Naive thymus-derived CD4-positive, alpha-beta T cell (primary cell): ENCODE measurements at regions not wholly inside any gene's neighbourhood (a gene's known extent, or its start where the extent isn't known, plus 50 kb on each side); places are given as distances from the start of the nearest gene placed in this dataset.

Experiments used
- ATAC-seq: fragments of 150-1000 bp; cut with Tn5 transposase; 2 replicates; pipeline ENCODE4 v1.10.0; 2021; ENCODE audit warnings: mild to moderate bottlenecking, moderate library complexity
- CTCF ChIA-PET: fragments of 350-600 bp; sonication (Branson Sonifier 250); formaldehyde crosslinking; loops from one replicate; lab custom pipeline; 2021; ENCODE audit warnings: antibody characterized with exemption; lab: Charles Lee
- POLR2A ChIA-PET: fragments of 350-600 bp; sonication (Branson Sonifier 250); formaldehyde crosslinking; loops from one replicate; lab custom pipeline; 2021; ENCODE audit warnings: antibody characterized with exemption, inconsistent platforms; lab: Charles Lee
- DNase-seq, 9 donors: peaks; one replicate each; pipeline versions ENCODE4 v3.0.0 to v3.0.0-alpha.2; 2020 to 2022; ENCODE audit warnings: mixed read lengths in 1 of 9
- H3K27ac ChIP-seq: one replicate; pipeline ENCODE4 v1.7.0; 2013; ENCODE audit warnings: mild to moderate bottlenecking, low read depth, low read length, moderate library complexity
- H3K27me3 ChIP-seq, 2 donors: one replicate each; pipeline ENCODE4 v1.7.0; 2013; ENCODE audit warnings: low read length in 2 of 2, mild to moderate bottlenecking in 2 of 2, moderate library complexity in 2 of 2; ENCODE audit not compliant: control insufficient read depth in 2 of 2, insufficient read depth in 2 of 2
- H3K36me3 ChIP-seq, 3 experiments: 1 replicate in 2 of 3; 2 replicates in 1 of 3; pipeline ENCODE4 v1.7.0; 2013; ENCODE audit warnings: low read length in 3 of 3, mild to moderate bottlenecking in 3 of 3, moderate library complexity in 1 of 3; ENCODE audit not compliant: insufficient read depth in 3 of 3, control insufficient read depth in 2 of 3
- H3K4me1 ChIP-seq, 2 donors: one replicate each; pipeline ENCODE4 v1.7.0; 2013; ENCODE audit warnings: low read length in 2 of 2, mild to moderate bottlenecking in 2 of 2, moderate library complexity in 1 of 2; ENCODE audit not compliant: control insufficient read depth in 2 of 2, insufficient read depth in 2 of 2
- H3K4me3 ChIP-seq: 2 replicates; pipeline ENCODE4 v1.7.0; 2013; ENCODE audit warnings: mild to moderate bottlenecking, low read length
- H3K9me3 ChIP-seq, 3 experiments: 1 replicate in 2 of 3; 2 replicates in 1 of 3; pipeline ENCODE4 v1.7.0; 2013; ENCODE audit warnings: low read length in 3 of 3; ENCODE audit not compliant: control insufficient read depth in 2 of 3
- H3K27ac Mint-ChIP-seq, 9 donors: one replicate each; pipeline ENCODE4 v1.8.0; 2020 to 2022; ENCODE audit warnings: mixed read lengths in 9 of 9, mild to moderate bottlenecking in 8 of 9, moderate library complexity in 5 of 9, inconsistent platforms in 2 of 9
- H3K27me3 Mint-ChIP-seq, 5 donors: one replicate each; pipeline ENCODE4 v1.8.0; 2021 to 2022; ENCODE audit warnings: mixed read lengths in 5 of 5, mild to moderate bottlenecking in 1 of 5
- H3K36me3 Mint-ChIP-seq, 5 donors: one replicate each; pipeline ENCODE4 v1.8.0; 2020 to 2022; ENCODE audit warnings: mixed read lengths in 5 of 5, mild to moderate bottlenecking in 3 of 5, inconsistent platforms in 1 of 5
- H3K4me1 Mint-ChIP-seq, 7 donors: one replicate each; pipeline ENCODE4 v1.8.0; 2020 to 2022; ENCODE audit warnings: mixed read lengths in 7 of 7, mild to moderate bottlenecking in 3 of 7, inconsistent platforms in 1 of 7
- H3K4me3 Mint-ChIP-seq, 10 donors: one replicate each; pipeline ENCODE4 v1.8.0; 2020 to 2022; ENCODE audit warnings: mild to moderate bottlenecking in 10 of 10, mixed read lengths in 10 of 10, moderate library complexity in 6 of 10, inconsistent platforms in 2 of 10
- H3K9me3 Mint-ChIP-seq, 11 donors: one replicate each; pipeline ENCODE4 v1.8.0; 2020 to 2022; ENCODE audit warnings: mixed read lengths in 11 of 11, mild to moderate bottlenecking in 4 of 11, inconsistent platforms in 1 of 11, moderate library complexity in 1 of 11
- intact Hi-C, 2 donors: fragments of 100-400 bp; cut with micrococcal nuclease; formaldehyde crosslinking; loops; one replicate each; pipeline ENCODE4 v1.15.1; 2023

DNA sequence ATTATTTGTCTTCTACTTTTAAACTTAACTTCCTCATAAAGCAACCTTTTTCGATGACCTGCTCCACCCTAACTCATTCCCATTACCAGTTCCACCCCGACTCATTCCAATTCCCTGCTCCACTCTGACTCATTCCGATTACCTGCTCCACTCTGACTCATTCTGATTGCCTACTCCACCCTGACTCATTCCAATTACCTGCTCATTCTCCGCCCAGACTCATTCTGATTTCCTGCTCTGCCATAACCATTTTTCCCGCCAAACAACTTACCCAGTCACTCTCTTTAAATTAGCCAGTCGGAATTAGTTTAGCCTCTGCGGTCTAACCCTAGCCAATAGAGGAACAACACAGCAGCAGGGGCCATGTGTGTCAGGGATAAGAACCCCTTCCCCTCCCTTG lies 249.1 kb downstream of the DPY19L2 start:
- Mint-ChIP-seq H3K27me3 (peaks cover 0 to 9% (median 4%) of the 10 kb centered on the region in 5 donors), H3K9me3 (peaks cover 2 to 32% (median 6%) of the 10 kb centered on the region in 11 donors), H3K4me1 (no peaks in the 10 kb centered on the region), H3K27ac (no peak overlapping the region), H3K36me3 (peaks cover 0 to 7% (median 0%) of the 10 kb centered on the region in 5 donors), H3K4me3 (no peak overlapping the region)
- ChIA-PET POLR2A (no interaction called here), CTCF (no interaction called here)
- ATAC-seq, result no peak
- intact Hi-C loops, result no loop called here
- H3K27ac ChIP-seq, result no peak overlapping the region
- H3K4me3 ChIP-seq, result no peak overlapping the region
- DNase-seq, result no peak
- no peaks in the 10 kb centered on the region for H3K27me3 ChIP-seq
- H3K9me3 ChIP-seq, result no peaks in the 10 kb centered on the region
- no peaks in the 10 kb centered on the region for H3K36me3 ChIP-seq
- H3K4me1 ChIP-seq, result no peaks in the 10 kb centered on the region

DNA sequence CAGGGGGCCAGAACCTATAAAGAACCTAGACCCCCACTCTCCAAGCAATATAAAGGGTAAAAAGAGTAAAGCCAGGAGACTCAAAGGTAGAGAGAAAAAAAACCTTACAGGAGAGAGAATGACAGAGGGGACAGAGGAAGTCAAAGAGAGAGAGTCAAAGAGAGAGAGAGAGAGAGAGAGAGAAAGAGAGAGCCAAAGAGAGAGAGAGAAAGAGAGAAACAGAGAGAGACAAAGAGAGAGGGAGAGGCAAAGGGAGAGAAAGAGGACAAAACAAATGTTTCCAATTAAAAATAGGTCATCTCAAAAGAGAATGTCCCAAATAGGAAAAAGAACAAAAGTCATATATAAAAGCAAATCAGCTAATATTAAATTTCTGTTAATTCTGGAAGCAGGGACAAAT lies 251.5 kb downstream of the DPY19L2 start:
- Histone ChIP-seq H3K4me1 (no peaks in the 10 kb centered on the region), H3K36me3 (no peaks in the 10 kb centered on the region), H3K27ac (no peak overlapping the region), H3K9me3 (no peaks in the 10 kb centered on the region), H3K27me3 (no peaks in the 10 kb centered on the region), H3K4me3 (no peak overlapping the region)
- CTCF ChIA-PET, result no interaction called here
- ATAC-seq (no peak), DNase-seq (no peak)
- Mint-ChIP-seq H3K9me3 (peaks cover 3 to 33% (median 6%) of the 10 kb centered on the region in 11 donors), H3K4me1 (peaks cover 0 to 5% (median 0%) of the 10 kb centered on the region in 7 donors), H3K27me3 (peaks cover 0 to 11% (median 4%) of the 10 kb centered on the region in 5 donors), H3K27ac (peak overlapping the region in 1 of 9 donors; percentile 46), H3K36me3 (peaks cover 0 to 7% (median 0%) of the 10 kb centered on the region in 5 donors), H3K4me3 (no peak overlapping the region)
- POLR2A ChIA-PET, result no interaction called here
- intact Hi-C loops, result no loop called here

DNA sequence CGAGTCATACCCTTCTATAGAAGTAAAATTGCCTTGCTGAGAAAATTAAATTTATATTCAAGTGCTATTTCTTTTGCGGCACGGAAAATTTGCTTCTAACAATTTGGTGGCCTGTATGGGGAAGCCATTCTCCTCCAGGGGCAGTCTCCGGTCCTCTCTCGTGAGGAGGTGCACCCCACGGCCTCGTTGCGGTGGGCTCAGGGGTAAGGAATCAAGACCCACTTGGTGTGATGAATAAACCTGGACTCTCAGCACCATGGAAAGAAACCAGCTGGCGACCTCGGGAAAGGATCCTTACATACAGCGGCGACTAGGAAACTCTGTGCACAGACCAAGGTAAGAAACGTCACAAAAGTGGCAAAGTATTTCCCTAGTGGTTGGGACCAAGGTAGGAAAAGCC lies 252.9 kb downstream of the DPY19L2 start:
- Mint-ChIP-seq H3K4me1 (peaks cover 0 to 19% (median 0%) of the 10 kb centered on the region in 7 donors), H3K27ac (no peak overlapping the region), H3K36me3 (peaks cover 0 to 7% (median 0%) of the 10 kb centered on the region in 5 donors), H3K27me3 (peaks cover 0 to 11% (median 4%) of the 10 kb centered on the region in 5 donors), H3K4me3 (no peak overlapping the region), H3K9me3 (peaks cover 3 to 28% (median 6%) of the 10 kb centered on the region in 11 donors)
- ATAC-seq (no peak), DNase-seq (no peak)
- Histone ChIP-seq H3K27ac (no peak overlapping the region), H3K4me1 (no peaks in the 10 kb centered on the region), H3K4me3 (no peak overlapping the region), H3K27me3 (no peaks in the 10 kb centered on the region), H3K36me3 (no peaks in the 10 kb centered on the region), H3K9me3 (no peaks in the 10 kb centered on the region)
- CTCF ChIA-PET, result no interaction called here
- intact Hi-C loops, result no loop called here
- POLR2A ChIA-PET, result no interaction called here

DNA sequence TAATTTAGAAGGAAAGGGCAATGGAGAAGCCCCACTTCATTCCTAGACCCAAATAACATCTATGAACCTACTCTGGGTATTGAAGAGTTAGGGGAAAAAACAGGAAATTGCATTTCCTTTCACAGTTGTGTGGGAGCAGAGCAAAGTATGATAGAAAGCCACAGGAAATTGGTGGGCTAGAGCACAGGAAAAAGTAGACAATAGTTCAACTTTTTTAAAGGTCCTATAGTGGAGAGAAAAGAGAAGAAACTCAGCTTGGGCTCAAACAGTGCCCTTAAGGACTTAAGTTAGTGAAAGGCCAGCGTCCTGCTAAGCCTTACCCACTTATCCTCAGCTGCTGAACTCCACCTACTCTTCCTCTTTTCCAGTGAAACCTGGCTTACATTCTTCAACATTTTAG lies 258.1 kb downstream of the DPY19L2 start:
- peak overlapping the region in 4 of 10 donors; percentile 21 to 78 (median 46) for H3K4me3 Mint-ChIP-seq
- no peak for DNase-seq
- ChIA-PET CTCF (no interaction called here), POLR2A (no interaction called here)
- H3K27ac ChIP-seq, result no peak overlapping the region
- ATAC-seq, result no peak
- H3K4me1 ChIP-seq, result no peaks in the 10 kb centered on the region
- no peaks in the 10 kb centered on the region for H3K36me3 ChIP-seq
- H3K27me3 ChIP-seq, result no peaks in the 10 kb centered on the region
- peaks cover 2 to 34% (median 7%) of the 10 kb centered on the region in 11 donors for H3K9me3 Mint-ChIP-seq
- no peaks in the 10 kb centered on the region for H3K9me3 ChIP-seq
- H3K27ac Mint-ChIP-seq, result peak overlapping the region in 1 of 9 donors; percentile 34
- H3K4me1 Mint-ChIP-seq, result peaks cover 0 to 41% (median 4%) of the 10 kb centered on the region in 7 donors
- intact Hi-C loops, result no loop called here
- H3K36me3 Mint-ChIP-seq, result peaks cover 0 to 4% (median 0%) of the 10 kb centered on the region in 5 donors
- H3K27me3 Mint-ChIP-seq, result peaks cover 0 to 11% (median 4%) of the 10 kb centered on the region in 5 donors
- H3K4me3 ChIP-seq, result no peak overlapping the region

DNA sequence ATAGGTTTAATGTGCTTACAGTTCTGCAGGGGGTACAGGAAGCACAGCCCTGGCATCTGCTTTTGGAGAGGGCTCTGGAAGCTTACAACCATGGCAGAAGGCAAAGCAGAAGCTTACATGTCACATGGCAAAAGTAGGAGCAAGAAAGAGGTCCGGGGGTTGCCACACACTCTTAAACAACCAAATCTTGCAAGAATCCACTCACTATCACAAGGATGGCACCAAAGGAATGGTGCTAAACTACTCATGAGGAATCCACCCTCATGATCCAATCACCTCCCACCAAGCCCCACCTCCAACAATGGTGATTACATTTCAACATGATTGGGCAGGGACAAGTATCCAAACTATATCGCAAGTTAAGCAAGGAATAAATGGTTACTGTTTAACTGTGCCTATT lies 255.8 kb upstream of the AVPR1A start:
- no peaks in the 10 kb centered on the region for H3K9me3 ChIP-seq
- ChIA-PET CTCF (no interaction called here), POLR2A (no interaction called here)
- H3K36me3 ChIP-seq, result no peaks in the 10 kb centered on the region
- H3K27me3 ChIP-seq, result no peaks in the 10 kb centered on the region
- Mint-ChIP-seq H3K4me1 (peaks cover 0 to 37% (median 4%) of the 10 kb centered on the region in 7 donors), H3K36me3 (no peaks in the 10 kb centered on the region), H3K9me3 (peaks cover 0 to 23% (median 0%) of the 10 kb centered on the region in 11 donors), H3K27ac (no peak overlapping the region), H3K4me3 (no peak overlapping the region), H3K27me3 (no peaks in the 10 kb centered on the region)
- no peak overlapping the region for H3K27ac ChIP-seq
- H3K4me3 ChIP-seq, result no peak overlapping the region
- no peaks in the 10 kb centered on the region for H3K4me1 ChIP-seq
- DNase-seq, result no peak
- intact Hi-C loops, result no loop called here
- no peak for ATAC-seq

DNA sequence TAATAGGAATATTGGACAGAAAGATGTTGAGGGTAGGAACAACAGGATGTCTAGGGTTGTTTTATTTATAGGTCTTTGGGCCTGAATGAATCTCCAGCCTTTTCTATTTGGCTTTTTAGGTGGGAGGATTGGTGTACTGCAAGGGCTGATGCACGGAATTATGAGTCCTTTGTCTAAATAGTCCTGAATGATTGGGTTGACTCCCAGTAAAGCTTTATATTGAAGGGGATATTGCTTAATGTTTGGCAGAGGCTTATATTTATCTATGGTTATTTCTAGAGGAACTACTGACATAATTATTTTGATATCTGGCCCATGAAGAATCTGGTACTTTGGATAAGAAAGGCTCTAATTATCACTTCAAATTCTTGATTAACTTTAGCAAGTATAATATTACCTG lies 253.6 kb upstream of the AVPR1A start:
- Histone ChIP-seq H3K27ac (no peak overlapping the region), H3K4me1 (no peaks in the 10 kb centered on the region), H3K27me3 (no peaks in the 10 kb centered on the region), H3K9me3 (no peaks in the 10 kb centered on the region), H3K4me3 (no peak overlapping the region), H3K36me3 (no peaks in the 10 kb centered on the region)
- Mint-ChIP-seq H3K9me3 (peaks cover 0 to 23% (median 0%) of the 10 kb centered on the region in 11 donors), H3K27ac (no peak overlapping the region), H3K36me3 (no peaks in the 10 kb centered on the region), H3K27me3 (no peaks in the 10 kb centered on the region), H3K4me3 (no peak overlapping the region), H3K4me1 (peaks cover 0 to 16% (median 0%) of the 10 kb centered on the region in 7 donors)
- POLR2A ChIA-PET, result no interaction called here
- CTCF ChIA-PET, result no interaction called here
- DNase-seq (no peak), ATAC-seq (no peak)
- intact Hi-C loops, result no loop called here

DNA sequence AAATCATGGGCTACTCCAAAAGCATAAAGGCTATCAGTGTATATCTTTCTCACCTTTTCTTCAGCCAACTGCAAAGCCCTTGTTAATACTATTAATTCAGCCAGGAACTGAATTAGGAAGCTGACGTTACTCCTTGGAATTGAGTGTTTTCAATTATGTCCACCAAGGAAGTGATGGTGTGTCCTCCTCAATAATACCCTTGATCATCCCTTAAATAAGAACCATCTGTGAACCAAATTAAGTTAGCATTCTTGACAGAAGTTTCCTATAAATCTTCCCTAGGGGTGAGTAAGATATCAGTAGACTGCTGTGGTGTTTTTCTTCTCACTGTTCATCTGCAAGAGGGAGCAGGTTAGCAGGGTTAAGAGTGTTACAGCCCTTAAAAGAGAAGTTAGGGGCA lies 252.3 kb upstream of the AVPR1A start:
- no peak overlapping the region for H3K27ac Mint-ChIP-seq
- H3K4me3 Mint-ChIP-seq, result no peak overlapping the region
- no peaks in the 10 kb centered on the region for H3K27me3 ChIP-seq
- peaks cover 0 to 19% (median 5%) of the 10 kb centered on the region in 11 donors for H3K9me3 Mint-ChIP-seq
- ChIA-PET POLR2A (no interaction called here), CTCF (no interaction called here)
- no peaks in the 10 kb centered on the region for H3K9me3 ChIP-seq
- H3K4me1 Mint-ChIP-seq, result peaks cover 0 to 6% (median 0%) of the 10 kb centered on the region in 7 donors
- no peak for DNase-seq
- no peak overlapping the region for H3K4me3 ChIP-seq
- no peak for ATAC-seq
- intact Hi-C loops, result no loop called here
- H3K27ac ChIP-seq, result no peak overlapping the region
- no peaks in the 10 kb centered on the region for H3K27me3 Mint-ChIP-seq
- no peaks in the 10 kb centered on the region for H3K36me3 ChIP-seq
- peaks cover 0 to 6% (median 0%) of the 10 kb centered on the region in 5 donors for H3K36me3 Mint-ChIP-seq
- H3K4me1 ChIP-seq, result no peaks in the 10 kb centered on the region
